ENCODE measurements at regions not wholly inside any gene's neighbourhood (a gene's known extent, or its start where the extent isn't known, plus 50 kb on each side); places are given as distances from the start of the nearest gene placed in this dataset.

DNA sequence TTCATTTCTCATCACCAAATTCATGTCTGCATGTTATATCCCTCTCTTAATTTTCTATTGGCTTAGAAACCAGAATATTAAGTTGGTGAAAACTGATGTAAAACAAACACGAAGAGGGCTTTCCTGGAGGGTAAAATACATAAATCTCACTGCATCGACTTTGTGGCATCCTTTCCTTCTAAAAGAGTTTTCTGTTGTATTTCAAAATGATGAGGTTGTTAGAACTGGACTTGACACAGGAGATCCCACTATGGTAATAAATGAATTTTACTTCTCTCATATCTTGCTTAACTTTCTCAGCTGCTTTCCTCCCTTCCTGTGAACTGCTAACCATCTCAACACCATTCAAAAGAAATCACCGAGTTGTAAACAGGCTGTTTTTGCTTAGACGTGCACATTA is 162.0 kb upstream of the TRPC7 start:
- TF ChIP-seq CEBPB (IDR thresholded peaks at IDR 0.05; ENCODE audit: borderline replicate concordance in 1 of 2, low read depth in 2 of 2, low read length in 2 of 2) (no peak), ZZZ3 (IDR thresholded peaks at IDR 0.05; ENCODE audit: control insufficient read depth, insufficient read length, low read depth) (no peak)

All from GM12878 (cell line).